Activated CD8-positive, alpha-beta memory T cell treated with anti-CD3 and anti-CD28 coated beads, Interleukin-2, amount 10 ng/mL, durations not matched to agents 7 days and 5 days (primary cell): ENCODE measurements at regions not wholly inside any gene's neighbourhood (a gene's known extent, or its start where the extent isn't known, plus 50 kb on each side); places are given as distances from the start of the nearest gene placed in this dataset.

ENCODE experiments used
- ATAC-seq: fragments of 150-1000 bp; cut with Tn5 transposase; one replicate; pipeline ENCODE4 v1.10.0; 2021; ENCODE audit warnings: moderate library complexity
- CTCF ChIA-PET: fragments of 350-600 bp; sonication (Branson Sonifier 250); formaldehyde crosslinking; loops from one replicate; lab custom pipeline; 2021; ENCODE audit warnings: antibody characterized with exemption; lab: Charles Lee
- DNase-seq: peaks from one replicate; pipeline ENCODE4 v3.0.0-alpha.2; 2020
- H3K27ac Mint-ChIP-seq: one replicate; pipeline ENCODE4 v1.8.0; 2021; ENCODE audit warnings: mild to moderate bottlenecking, mixed read lengths
- H3K27me3 Mint-ChIP-seq: one replicate; pipeline ENCODE4 v1.8.0; 2021; ENCODE audit warnings: mixed read lengths
- H3K36me3 Mint-ChIP-seq: one replicate; pipeline ENCODE4 v1.8.0; 2021; ENCODE audit warnings: mild to moderate bottlenecking, mixed read lengths
- H3K4me1 Mint-ChIP-seq: one replicate; pipeline ENCODE4 v1.8.0; 2021; ENCODE audit warnings: mixed read lengths
- H3K4me3 Mint-ChIP-seq: one replicate; pipeline ENCODE4 v1.8.0; 2021; ENCODE audit warnings: mild to moderate bottlenecking, moderate library complexity, mixed read lengths
- H3K9me3 Mint-ChIP-seq: one replicate; pipeline ENCODE4 v1.8.0; 2022; ENCODE audit warnings: low read depth, mixed read lengths

DNA sequence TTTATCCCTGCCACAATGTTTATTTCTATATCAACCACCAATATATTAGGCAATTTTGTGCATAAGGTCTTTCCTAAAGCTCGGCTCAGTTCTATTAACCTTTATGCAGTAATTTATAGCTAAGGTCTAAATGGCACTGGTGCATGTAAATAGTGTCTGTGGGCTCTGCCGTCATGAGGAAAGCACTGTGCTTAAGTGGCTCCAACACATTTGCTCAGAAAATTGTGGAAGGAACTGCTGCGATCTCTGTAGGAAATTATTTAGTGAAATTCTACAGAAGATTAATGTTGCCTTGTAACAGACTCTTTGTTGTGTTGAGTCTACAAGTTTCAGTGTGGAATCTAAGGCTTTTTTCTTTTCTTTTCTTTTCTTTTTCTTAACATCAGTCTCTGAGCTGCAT lies 54.0 kb upstream of the EGLN3 start:
- CTCF ChIA-PET, result no interaction called here
- Mint-ChIP-seq H3K27ac (no peak overlapping the region), H3K4me1 (no peaks in the 10 kb centered on the region), H3K36me3 (peaks cover 1% of the 10 kb centered on the region), H3K9me3 (no peaks in the 10 kb centered on the region), H3K27me3 (peaks cover 3% of the 10 kb centered on the region), H3K4me3 (no peak overlapping the region)
- no peak for ATAC-seq
- DNase-seq, result no peak

DNA sequence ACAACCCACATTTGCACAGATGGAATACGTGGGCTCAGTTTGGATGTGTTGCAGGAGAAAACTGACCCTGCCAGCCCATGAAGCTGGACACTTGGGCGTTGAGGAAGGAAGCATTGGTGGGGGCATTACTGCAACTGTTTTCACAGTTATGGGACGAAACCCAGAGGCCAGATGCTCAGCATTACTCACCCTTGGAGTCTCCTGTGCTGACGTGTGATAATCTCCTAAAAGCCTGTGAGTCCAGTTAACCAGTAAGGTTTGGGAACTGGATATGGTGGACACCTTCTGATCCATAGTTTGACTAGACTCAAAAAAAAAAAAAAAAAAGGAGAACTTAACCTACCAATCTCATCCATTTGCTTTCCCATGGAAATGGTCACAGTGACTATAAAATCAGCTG lies 52.8 kb upstream of the EGLN3 start:
- Mint-ChIP-seq H3K27ac (no peak overlapping the region), H3K36me3 (peaks cover 1% of the 10 kb centered on the region), H3K9me3 (no peaks in the 10 kb centered on the region), H3K4me3 (no peak overlapping the region), H3K4me1 (no peaks in the 10 kb centered on the region), H3K27me3 (peaks cover 3% of the 10 kb centered on the region)
- ATAC-seq (no peak), DNase-seq (no peak)
- CTCF ChIA-PET, result interaction anchor here (0.8 to 1.4 kb wide), 2 partner anchors 94 to 95 kb away, joined by 3 to 5 read pairs; no protein-coding TSS in a partner anchor

GRCh38 chr14:34003082-34003668 lies 52.3 kb upstream of the EGLN3 start:
- Mint-ChIP-seq H3K4me1 (no peaks in the 10 kb centered on the region), H3K36me3 (peaks cover 1% of the 10 kb centered on the region), H3K9me3 (no peaks in the 10 kb centered on the region), H3K27me3 (peaks cover 5% of the 10 kb centered on the region), H3K4me3 (no peak overlapping the region), H3K27ac (no peak overlapping the region)
- DNase-seq, result no peak
- no peak for ATAC-seq
- CTCF ChIA-PET, result interaction anchor here (0.5 to 1.4 kb wide), 3 partner anchors 95 to 120 kb away, joined by 3 to 5 read pairs (median 3); no protein-coding TSS in a partner anchor
